HG02884 (cell line): ENCODE measurements at regions not wholly inside any gene's neighbourhood (a gene's known extent, or its start where the extent isn't known, plus 50 kb on each side); places are given as distances from the start of the nearest gene placed in this dataset.

ENCODE experiments used
- ATAC-seq: cut with Tn5 transposase; IDR thresholded peaks from one replicate; pipeline ENCODE4 v1.9.1; 2021; ENCODE audit warnings: mild to moderate bottlenecking, moderate library complexity; ENCODE audit not compliant: unreplicated experiment

DNA sequence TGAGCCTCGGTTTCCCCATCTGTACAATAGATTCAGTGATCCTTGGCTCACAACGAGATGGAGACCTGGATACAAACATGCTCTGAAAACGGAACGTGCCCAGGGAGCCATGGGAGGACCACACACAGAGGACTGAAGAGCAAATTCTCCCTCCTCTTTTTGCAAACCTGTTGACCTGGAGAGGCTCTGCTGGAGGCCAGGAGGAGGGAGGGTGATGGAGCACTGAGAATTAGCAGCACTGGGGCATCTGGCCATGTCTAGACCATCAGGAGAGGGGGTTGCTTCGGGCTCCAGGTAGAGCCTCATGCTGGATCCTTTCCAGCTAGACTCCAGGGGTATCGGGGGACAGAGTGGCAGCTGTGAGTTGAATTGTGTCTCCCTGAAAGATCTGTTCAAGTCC is 97.4 kb upstream of the GPR26 start:
- ATAC-seq = no peak

DNA sequence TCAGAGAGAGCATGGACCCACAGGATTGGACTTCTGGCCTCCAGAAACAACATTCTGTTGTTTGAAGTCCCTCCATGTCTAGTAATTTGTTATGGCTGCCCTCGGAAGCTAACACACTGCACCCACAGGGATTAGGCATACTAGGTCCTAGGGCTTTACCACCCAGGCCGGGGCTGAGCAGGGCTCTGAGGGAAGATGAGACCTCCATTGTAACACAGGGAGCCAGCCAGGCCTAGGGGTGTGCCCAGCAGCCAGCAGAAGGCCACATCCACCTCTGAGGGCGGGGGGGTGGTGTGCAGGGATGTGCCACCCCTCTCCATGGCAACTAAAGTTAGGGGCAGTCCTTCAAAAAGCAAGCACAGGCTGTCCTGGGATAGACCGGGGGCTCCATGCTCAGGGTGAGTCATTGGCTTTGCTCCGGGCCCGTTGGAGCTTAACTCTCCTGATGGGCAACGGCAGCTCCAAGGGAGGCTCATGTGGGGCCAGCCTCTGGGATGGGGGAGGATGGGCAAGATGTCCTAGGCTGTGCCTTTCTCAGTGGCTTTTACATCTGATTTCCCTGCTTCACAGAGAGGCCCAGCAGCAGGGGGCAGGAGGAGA is 96.6 kb upstream of the GPR26 start:
- ATAC-seq = no peak

DNA sequence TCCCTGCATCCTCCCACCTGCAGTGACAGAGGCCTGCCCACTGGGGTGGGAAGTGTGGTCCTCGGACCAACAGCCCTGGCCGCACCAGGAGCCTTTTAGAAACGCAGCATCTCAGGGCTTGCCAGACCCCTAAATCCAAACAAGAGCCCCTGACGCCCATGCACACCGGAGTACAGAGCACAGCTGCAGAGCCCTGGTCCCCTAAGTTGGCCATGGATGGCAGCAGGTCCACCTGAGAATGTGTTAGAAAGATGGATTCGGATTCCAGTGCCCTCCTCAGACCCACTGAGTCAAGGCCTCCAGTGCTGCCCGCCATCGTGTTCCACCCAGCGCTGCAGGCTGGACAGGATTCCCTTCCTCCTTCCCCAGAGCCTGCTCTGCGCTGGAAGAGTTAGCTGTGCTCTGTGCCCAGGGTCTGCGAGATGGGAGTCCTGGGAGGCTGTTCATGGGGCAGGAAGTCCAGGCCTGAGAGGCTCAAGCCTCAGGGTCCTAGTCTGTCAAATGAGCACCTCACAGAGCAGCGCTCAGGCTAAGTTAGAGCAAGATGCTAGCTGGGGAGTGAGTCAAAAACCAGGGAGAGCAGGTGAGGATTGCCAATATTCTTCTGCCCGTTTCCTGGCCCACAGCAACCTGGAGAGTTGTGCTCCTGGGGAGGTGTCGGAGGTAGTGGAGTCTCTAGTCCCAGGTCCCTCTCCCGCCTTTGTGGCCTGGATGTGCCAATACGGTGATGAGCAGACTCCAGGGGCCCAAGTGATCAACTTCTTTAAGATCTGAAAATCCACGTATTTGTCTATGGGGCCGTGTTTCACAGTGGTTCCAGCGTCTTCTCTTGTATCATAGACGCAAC is 95.9 kb upstream of the GPR26 start:
- ATAC-seq = no peak

DNA sequence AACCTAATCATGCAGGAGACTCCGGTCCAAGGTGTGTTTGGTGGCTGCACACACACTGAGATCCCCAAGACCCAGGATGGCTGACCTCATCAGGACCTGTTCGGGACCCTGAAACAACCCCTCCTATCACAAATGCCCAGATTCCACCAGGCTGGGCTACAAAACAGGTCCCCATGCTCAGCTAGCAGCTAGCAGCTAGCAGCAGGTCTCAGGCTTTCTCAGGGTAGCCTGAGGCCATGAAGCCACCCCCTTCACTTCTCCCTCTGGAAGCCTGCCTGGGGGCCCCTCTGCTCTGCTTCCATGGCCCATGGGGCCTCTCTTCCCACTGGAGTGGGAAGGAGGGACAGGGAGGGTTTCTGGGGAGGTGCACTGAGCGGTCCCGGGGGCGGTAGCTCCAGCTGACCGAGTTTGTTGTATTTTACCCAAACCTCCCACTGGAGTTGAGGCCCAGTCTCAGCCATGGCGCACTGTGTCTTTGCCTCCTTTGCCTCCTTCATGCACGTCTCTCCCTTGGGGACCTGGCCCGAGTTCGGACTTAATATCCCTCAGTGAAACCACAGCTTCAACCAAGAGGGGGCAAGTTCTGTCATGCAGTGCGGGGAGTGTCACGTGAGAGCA is 95.1 kb upstream of the GPR26 start:
- ATAC-seq = no peak

- ATAC-seq = no peak
Measured at GRCh38 chr10:123571978-123572377, 94.2 kb upstream of the GPR26 start.

GRCh38 chr10:123573236-123574108 is 92.7 kb upstream of the GPR26 start:
- ATAC-seq = no peak

DNA sequence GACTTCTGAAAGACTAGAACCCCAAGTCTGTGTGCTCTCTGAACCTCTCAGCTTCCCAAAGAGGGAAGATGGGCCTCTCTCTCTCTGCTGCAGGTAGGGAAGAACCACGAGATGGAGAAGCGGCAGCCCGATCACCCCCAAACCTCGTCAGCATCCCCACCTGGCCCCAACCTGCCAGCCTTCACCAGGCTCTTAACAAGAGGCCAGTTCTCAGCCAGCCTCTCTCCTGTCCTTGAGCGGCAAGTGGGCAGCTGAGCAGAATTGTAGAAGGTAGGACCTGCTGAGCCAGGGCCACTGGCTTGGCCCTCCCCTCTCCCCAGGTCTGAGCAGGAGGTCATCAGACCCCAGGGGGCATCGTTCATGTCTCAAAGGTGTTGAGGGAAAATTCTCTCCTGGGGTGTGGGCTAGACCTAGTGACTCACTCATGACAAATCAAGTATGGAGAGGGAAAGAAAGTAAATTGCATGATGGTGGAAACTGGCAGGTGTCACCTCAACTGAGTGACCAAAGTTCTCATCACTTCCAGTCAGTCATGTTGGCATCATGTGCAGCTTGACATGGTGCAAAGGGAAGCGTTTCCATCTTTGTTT is 92.0 kb upstream of the GPR26 start:
- no peak for ATAC-seq

- ATAC-seq = no peak
Measured at GRCh38 chr10:123575105-123575504, 91.0 kb upstream of the GPR26 start.

DNA sequence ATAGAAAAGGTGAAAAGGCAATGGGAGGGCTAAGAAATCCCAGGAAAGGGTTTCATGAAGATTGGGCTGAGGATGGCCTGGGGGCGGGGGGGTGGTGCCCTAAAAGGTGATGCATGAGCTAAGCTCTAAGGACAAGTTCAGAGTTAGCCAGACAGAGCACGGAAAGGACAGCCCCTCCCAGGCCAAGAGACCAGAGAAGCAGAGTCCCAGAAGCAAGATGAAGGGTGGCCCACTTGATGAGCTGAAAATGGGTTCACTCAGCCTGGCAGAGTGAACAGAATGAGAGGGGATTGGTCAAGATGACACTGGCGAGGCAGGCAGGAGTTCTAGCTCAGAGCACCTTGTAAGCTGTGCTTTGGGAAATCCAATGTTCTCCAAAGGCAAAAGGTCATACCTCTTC is 89.4 kb upstream of the GPR26 start:
- ATAC-seq = no peak

GRCh38 chr10:123577921-123578461 is 88.2 kb upstream of the GPR26 start:
- no peak for ATAC-seq

DNA sequence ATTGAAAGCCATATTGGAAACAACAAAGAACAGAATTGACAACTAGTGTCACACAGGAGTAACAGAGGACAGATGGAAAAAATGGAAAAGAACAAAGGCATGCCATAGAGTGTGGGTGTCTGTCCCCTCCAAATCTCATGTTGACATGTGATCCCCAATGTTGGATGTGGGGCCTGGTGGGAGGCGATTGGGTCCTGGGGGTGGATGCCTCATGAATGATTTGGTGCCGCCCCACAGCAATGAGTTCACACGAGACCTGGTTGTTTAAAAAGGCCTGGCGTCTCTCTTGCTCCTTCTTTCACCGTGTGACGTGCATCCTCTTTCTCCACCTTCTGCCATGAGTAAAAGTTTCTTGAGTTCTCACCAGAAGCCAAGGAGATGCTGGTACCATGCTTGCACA is 87.4 kb upstream of the GPR26 start:
- ATAC-seq = no peak

DNA sequence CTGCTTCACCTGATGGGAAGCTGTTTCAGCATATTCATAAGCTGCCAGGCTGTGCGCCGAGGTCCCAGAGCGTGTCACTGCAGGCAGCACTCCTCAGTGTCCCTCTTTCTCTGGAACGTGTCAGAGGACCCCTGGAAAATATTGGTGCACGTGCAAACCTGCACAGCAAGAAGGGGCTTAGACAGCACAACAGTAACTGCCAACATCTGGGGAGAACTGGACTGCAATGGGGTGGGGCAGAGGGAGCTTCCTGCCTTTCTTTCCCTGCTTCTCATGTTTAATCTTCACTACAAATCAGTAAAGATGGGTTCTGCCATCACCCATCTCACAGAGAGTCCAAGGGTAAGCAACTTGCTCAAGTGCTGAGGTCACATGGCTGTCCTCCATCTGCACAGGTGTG is 86.5 kb upstream of the GPR26 start:
- no peak for ATAC-seq

GRCh38 chr10:123580426-123580825 is 85.7 kb upstream of the GPR26 start:
- ATAC-seq = no peak

GRCh38 chr10:123581656-123582055 is 84.5 kb upstream of the GPR26 start:
- no peak for ATAC-seq

GRCh38 chr10:123582084-123582989 is 83.8 kb upstream of the GPR26 start:
- no peak for ATAC-seq

DNA sequence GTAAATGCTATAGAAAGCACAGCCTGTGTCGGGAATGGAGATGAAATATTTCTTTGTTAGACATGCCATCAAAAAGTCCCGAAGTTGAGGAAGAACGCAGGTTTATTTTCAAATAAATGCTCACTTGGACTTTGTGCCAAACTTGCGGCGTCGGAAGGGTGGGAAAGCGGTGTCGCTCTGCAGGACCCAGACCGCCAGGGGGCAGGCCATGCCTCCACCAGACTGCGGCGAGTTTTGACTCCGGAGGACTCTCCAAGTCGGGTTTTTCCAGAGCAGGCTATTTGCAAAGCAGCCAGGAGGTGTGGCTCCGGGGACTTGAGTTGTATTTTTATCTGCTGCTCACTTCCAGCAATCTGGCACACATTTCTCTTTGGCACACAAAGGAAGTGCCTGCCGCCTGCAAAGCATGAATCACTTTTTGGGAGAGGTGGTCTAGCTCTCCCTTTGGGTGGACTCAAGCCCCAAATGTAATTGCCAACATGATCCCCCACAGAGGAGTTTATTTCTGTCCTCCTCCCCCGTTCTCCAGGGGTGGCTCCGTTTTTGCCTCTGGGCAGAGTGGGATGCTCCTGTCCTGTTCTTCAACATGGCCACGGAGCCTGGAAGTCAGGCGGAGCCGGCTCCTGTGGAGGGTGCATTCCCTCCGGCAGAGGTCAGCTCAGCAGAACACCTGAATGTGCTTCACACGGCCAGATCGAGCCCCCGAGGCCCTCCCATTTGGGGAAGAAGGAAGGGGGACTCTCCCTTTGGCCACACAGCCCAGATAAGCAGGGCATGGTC is 82.3 kb upstream of the GPR26 start:
- no peak for ATAC-seq

DNA sequence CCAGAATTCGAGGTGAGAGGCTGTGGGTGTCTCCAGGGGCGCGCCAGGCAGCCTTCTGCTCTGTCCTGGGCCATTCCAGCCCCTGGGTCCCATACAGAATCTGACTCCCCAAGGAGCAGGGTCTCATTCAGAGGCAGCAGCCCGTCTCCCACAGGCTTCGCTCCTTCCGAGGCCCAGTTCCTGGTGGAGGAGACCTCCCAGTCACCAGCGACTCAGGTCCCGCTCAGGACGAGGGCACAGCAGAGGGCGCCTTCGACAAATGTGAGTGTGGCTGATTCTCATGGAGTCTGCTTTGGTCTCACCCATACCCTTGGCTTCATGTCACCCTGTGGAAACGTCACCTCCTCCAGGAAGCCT is 81.8 kb upstream of the GPR26 start:
- ATAC-seq = no peak

DNA sequence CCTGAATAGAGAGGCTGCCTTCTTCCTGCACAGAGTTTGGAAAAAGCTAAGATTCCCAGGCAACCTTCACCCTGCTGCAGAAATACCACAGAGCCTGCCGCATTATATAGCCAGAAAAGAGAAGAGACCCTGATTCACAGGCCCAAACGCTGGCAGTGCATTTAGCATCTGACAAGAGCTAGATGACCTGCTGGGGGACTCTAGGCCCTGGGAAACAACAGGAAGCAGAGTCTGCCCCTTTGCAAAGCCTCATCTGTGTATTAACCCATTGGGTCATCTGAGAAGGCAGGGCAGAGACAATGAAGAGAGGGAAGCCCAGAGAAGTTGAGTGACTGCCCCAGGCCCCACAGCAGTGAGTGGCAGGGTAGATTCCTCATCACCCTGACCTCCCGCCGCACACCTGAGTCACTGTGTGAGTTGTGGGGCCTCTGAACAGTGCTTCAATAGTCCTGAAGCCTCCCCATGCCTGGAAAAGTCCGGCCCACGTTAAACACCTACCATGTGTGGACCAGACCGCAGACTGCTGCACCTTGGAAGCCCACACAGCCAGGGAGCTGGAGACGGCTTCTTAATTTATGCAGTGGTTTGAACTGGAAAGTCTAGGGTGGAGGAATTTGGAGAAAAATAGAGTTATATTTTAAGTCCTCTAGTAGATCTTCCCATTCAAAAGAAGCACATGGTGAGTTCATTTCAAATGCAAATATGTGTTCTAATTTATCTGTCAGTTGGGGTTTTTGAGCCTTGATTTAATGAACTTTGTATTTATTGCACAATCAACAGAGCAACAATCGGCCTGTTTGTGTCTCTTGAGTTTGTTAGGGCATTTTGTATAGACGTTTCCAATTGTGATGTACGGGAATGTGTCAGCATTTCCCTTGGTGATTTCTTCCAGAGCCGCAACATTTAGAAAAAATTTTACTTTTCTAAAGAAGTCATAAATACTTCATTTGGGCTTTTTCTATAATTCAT is 80.4 kb upstream of the GPR26 start:
- ATAC-seq = no peak
